Lung (tissue), 11 donors: ENCODE measurements at regions not wholly inside any gene's neighbourhood (a gene's known extent, or its start where the extent isn't known, plus 50 kb on each side); places are given as distances from the start of the nearest gene placed in this dataset.

Source experiments
- ATAC-seq: fragments of 200-7000 bp; cut with Tn5 transposase; one replicate; pipeline ENCODE4 v1.9.1; 2020; ENCODE audit warnings: moderate number of reproducible peaks; ENCODE audit not compliant: insufficient read depth, low FRiP score
- DNase-seq, 3 donors: peaks; one replicate each; pipeline ENCODE4 v3.0.0-alpha.2; 2013 to 2017
- H3K27ac ChIP-seq, 2 donors: one replicate each; pipeline ENCODE4 v1.5.1; 2013; ENCODE audit warnings: mild to moderate bottlenecking in 2 of 2, moderate library complexity in 2 of 2, control low read depth in 1 of 2, inconsistent platforms in 1 of 2, low read depth in 1 of 2, low read length in 1 of 2
- H3K27me3 ChIP-seq, 3 donors: one replicate each; pipeline ENCODE4 v1.5.1; 2013; ENCODE audit warnings: low read length in 2 of 3; ENCODE audit not compliant: control insufficient read depth in 3 of 3, insufficient read depth in 3 of 3
- H3K36me3 ChIP-seq, 4 donors: one replicate each; pipeline ENCODE4 v1.5.1; 2013; ENCODE audit warnings: low read length in 4 of 4, mild to moderate bottlenecking in 1 of 4, moderate library complexity in 1 of 4; ENCODE audit not compliant: control insufficient read depth in 4 of 4, insufficient read depth in 4 of 4
- H3K4me1 ChIP-seq, 5 donors: one replicate each; pipeline ENCODE4 v1.5.1; 2013; ENCODE audit warnings: low read length in 5 of 5, mild to moderate bottlenecking in 2 of 5, moderate library complexity in 1 of 5; ENCODE audit not compliant: control insufficient read depth in 5 of 5, insufficient read depth in 5 of 5
- H3K4me3 ChIP-seq: one replicate; pipeline ENCODE4 v1.5.1; 2013; ENCODE audit warnings: mild to moderate bottlenecking, control low read depth, moderate library complexity
- H3K9ac ChIP-seq, 2 donors: one replicate each; pipeline ENCODE4 v1.5.1; 2013; ENCODE audit warnings: low read length in 2 of 2, control low read depth in 1 of 2; ENCODE audit not compliant: insufficient read depth in 1 of 2
- H3K9me3 ChIP-seq, 4 donors: one replicate each; pipeline ENCODE4 v1.5.1; 2013; ENCODE audit warnings: low read length in 3 of 4, mild to moderate bottlenecking in 1 of 4, moderate library complexity in 1 of 4; ENCODE audit not compliant: control insufficient read depth in 4 of 4, insufficient read depth in 3 of 4
- WGBS, 2 donors: extraction: QIAGEN DNeasy Blood & Tissue Kit; methylation state at CpG; one replicate each; pipeline ENCODE4 v1.1.7; 2013; 5-methylcytosine and 5-hydroxymethylcytosine counted together
- TF ChIP-seq, protein P1 (sequence below): IDR thresholded peaks from 2 replicates; pipeline ENCODE4 v1.5.1; 2012; ENCODE audit warnings: mild to moderate bottlenecking; ENCODE audit errors: control extremely low read depth, extremely low read depth
- donor health status: control.
- donor health status: control.
- donor health status: Bipolar disorder and iron deficiency.
- donor health status: healthy.
- donor health status: DM: yes; HTN: yes; CAD: no.

DNA sequence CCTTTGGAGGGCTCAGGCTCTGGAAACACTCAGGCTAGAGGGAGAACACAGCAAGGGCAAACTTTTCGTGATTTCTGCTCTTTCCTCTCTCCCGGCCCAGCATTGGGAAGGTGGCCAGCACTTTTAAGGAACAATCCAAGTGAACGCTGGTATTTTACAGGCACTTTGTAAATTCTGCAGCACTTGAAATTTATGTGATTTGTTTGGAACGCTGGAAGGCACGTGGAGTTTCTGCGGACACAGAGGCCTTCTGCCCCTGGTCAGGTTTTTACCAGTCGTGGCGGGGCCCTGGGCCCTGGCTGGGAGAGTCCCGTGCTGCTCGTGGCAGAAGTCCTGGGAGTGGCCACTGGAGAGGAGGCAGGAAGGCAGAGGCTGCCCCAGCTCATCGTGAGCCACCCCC lies 188.6 kb downstream of the ENGASE start:
- Histone ChIP-seq H3K36me3 (no peaks in the 10 kb centered on the region), H3K9me3 (no peaks in the 10 kb centered on the region), H3K27ac (no peak overlapping the region), H3K27me3 (peaks cover 0 to 14% (median 3%) of the 10 kb centered on the region in 3 donors), H3K9ac (no peak overlapping the region), H3K4me1 (no peaks in the 10 kb centered on the region), H3K4me3 (no peak overlapping the region)
- DNase-seq: peak in 1 of 3 donors; percentile 13
- TF ChIP-seq, protein P1, sequence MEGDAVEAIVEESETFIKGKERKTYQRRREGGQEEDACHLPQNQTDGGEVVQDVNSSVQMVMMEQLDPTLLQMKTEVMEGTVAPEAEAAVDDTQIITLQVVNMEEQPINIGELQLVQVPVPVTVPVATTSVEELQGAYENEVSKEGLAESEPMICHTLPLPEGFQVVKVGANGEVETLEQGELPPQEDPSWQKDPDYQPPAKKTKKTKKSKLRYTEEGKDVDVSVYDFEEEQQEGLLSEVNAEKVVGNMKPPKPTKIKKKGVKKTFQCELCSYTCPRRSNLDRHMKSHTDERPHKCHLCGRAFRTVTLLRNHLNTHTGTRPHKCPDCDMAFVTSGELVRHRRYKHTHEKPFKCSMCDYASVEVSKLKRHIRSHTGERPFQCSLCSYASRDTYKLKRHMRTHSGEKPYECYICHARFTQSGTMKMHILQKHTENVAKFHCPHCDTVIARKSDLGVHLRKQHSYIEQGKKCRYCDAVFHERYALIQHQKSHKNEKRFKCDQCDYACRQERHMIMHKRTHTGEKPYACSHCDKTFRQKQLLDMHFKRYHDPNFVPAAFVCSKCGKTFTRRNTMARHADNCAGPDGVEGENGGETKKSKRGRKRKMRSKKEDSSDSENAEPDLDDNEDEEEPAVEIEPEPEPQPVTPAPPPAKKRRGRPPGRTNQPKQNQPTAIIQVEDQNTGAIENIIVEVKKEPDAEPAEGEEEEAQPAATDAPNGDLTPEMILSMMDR: no peak
- WGBS, 2 donors: 55 to 79% methylated on average over 11 of the region's 11 CpGs
- ATAC-seq: no peak

DNA sequence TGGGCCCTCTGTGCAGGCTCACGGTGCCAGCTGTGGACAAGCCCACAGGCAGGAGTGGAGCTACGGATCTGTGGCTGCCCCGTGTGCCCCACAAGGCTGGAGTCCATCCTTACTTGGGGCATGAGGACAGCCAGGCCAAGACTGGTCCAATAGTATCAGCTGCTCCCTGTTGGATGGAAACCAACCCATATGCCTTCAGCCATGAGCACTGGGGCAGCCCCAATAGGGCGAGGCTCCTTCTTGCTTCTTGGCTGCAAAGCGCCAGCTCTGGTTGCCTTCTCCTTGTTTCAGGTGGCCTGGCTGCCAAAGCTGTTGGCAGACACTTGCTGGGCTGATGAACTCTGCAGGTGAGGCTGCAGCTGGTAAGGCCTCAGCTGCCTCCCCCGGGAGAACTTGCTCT lies 188.0 kb downstream of the ENGASE start:
- Histone ChIP-seq H3K36me3 (no peaks in the 10 kb centered on the region), H3K27ac (no peak overlapping the region), H3K9ac (no peak overlapping the region), H3K4me3 (no peak overlapping the region), H3K27me3 (peaks cover 0 to 15% (median 3%) of the 10 kb centered on the region in 3 donors), H3K4me1 (no peaks in the 10 kb centered on the region), H3K9me3 (no peaks in the 10 kb centered on the region)
- ATAC-seq (no peak), DNase-seq (no peak)
- WGBS, 2 donors: 84 to 88% methylated on average over 6 of the region's 6 CpGs
- TF ChIP-seq, protein P1: no peak

DNA sequence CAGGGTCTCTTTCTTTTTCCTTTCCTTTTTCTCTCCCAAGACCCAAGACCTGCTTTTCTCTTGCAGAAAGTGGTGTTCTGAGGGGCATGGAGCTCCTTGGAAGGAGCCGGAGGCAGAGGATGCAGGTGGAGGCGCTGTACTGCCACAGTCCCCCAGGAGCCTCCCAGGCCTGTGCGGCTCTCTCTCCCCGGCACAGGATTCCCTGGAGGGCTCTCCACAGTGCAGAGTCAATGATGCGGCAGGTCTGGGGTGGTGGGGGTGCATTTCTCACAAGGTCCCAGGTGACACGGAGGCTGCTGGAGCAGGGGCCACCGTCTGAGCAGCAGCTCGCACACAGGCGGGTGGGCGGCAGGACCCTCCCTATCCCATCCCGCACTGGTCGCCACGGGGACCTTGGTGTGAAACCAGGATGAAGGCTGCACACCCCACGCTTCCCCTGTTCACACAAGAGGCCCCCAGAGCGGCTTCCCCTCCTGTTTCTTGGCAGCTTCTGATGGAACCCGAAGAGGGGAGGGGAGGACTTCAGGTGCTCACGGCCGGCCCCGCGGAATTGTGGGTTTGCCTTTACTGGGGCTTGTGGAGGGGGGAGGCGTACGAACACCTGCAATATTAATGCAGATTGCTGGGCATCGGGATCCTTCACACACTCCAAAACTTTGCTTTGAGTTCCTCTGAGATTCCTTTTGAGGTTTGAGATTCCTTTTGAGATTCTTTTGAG lies 186.9 kb downstream of the ENGASE start:
- Histone ChIP-seq H3K9ac (no peak overlapping the region), H3K27me3 (peaks cover 0 to 17% (median 3%) of the 10 kb centered on the region in 3 donors), H3K4me3 (no peak overlapping the region), H3K36me3 (no peaks in the 10 kb centered on the region), H3K9me3 (no peaks in the 10 kb centered on the region), H3K4me1 (no peaks in the 10 kb centered on the region), H3K27ac (no peak overlapping the region)
- TF ChIP-seq, protein P1: no peak
- ATAC-seq (no peak), DNase-seq (no peak)
- 60 to 72% methylated on average over 23 of the region's 23 CpGs for WGBS, 2 donors

DNA sequence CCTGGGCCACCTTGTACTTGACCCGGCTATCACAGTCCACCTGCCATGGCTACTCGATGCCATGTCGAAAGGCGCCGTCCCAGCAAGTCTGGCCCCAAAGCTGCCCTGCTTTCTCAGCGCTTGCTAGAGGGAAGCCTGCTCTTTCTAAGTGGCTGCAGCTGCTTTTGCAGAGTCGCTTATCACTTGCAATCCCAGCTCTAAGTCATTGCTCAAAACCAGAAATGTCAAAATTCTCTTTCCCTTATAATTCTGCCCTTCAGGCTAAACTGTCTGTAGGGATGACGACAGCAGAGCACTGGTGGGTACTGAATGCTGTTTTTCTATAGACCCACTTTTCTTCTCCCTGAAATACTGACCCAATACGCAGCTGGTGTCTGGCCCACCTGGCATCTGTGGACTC lies 184.2 kb downstream of the ENGASE start:
- Histone ChIP-seq H3K4me3 (no peak overlapping the region), H3K9ac (no peak overlapping the region), H3K4me1 (no peaks in the 10 kb centered on the region), H3K27ac (no peak overlapping the region), H3K27me3 (peaks cover 0 to 30% (median 3%) of the 10 kb centered on the region in 3 donors), H3K36me3 (no peaks in the 10 kb centered on the region), H3K9me3 (no peaks in the 10 kb centered on the region)
- TF ChIP-seq, protein P1: no peak
- WGBS, 2 donors: 80 to 83% methylated on average over 8 to 9 of the region's 9 CpGs
- ATAC-seq (no peak), DNase-seq (no peak)
